D721Med (cell line): ENCODE measurements at regions not wholly inside any gene's neighbourhood (a gene's known extent, or its start where the extent isn't known, plus 50 kb on each side); places are given as distances from the start of the nearest gene placed in this dataset.

ENCODE experiments used
- DNase-seq: peaks from one replicate; pipeline ENCODE4 v3.0.0; 2011; ENCODE audit warnings: low spot score; ENCODE audit not compliant: insufficient read length
- FAIRE-seq: peaks from 2 replicates; lab custom pipeline; 2011; peaks lifted over from hg19 to GRCh38; lab: Jason Lieb, UNC
- CTCF ChIP-seq: IDR thresholded peaks from 2 replicates; pipeline ENCODE4 v1.5.1; 2012; ENCODE audit warnings: mild to moderate bottlenecking, control low read depth; ENCODE audit not compliant: insufficient read depth; ENCODE audit errors: missing control alignments

GRCh38 chr22:25370322-25370721 is 150.9 kb downstream of the CRYBB2 start:
- no peak for DNase-seq
- no peak for TF ChIP-seq CTCF
- FAIRE-seq, result no peak

GRCh38 chr22:25372000-25372595 is 152.7 kb downstream of the CRYBB2 start:
- TF ChIP-seq CTCF, result no peak
- FAIRE-seq, result no peak
- DNase-seq, result no peak

- no peak for DNase-seq
- no peak for FAIRE-seq
- TF ChIP-seq CTCF, result no peak
Observed at GRCh38 chr22:25373961-25374360, 154.5 kb downstream of the CRYBB2 start.

- DNase-seq, result no peak
- no peak for TF ChIP-seq CTCF
- no peak for FAIRE-seq
Observed at GRCh38 chr22:25374869-25375268, 155.4 kb downstream of the CRYBB2 start.

GRCh38 chr22:25375683-25376082 is 156.2 kb downstream of the CRYBB2 start:
- DNase-seq, result no peak
- no peak for FAIRE-seq
- no peak for TF ChIP-seq CTCF

- FAIRE-seq (no peak), DNase-seq (no peak)
- no peak for TF ChIP-seq CTCF
Observed at GRCh38 chr22:25377699-25378098, 158.3 kb downstream of the CRYBB2 start.

- no peak for DNase-seq
- TF ChIP-seq CTCF, result no peak
- no peak for FAIRE-seq
Observed at GRCh38 chr22:25380122-25380747, 160.8 kb downstream of the CRYBB2 start.
